IMR-90 (cell line): ENCODE measurements at regions not wholly inside any gene's neighbourhood (a gene's known extent, or its start where the extent isn't known, plus 50 kb on each side); places are given as distances from the start of the nearest gene placed in this dataset.

Experiments
- ATAC-seq: fragments of 200-7000 bp; cut with Tn5 transposase; 2 replicates; pipeline ENCODE4 v1.9.1; 2020; ENCODE audit warnings: low read depth, mild to moderate bottlenecking, moderate library complexity
- BruUV-seq: library from RNA; stranded (reverse); fragments of 400-500 nt; replicated peaks from 2 replicates; lab custom pipeline; 2021; lab: Mats Ljungman, UMichigan
- CTCF ChIA-PET: fragments of 300-600 bp; formaldehyde crosslinking; extraction: SDS; loops from one replicate; lab custom pipeline; 2021; ENCODE audit warnings: antibody characterized with exemption; lab: Yijun Ruan, JAX
- POLR2A ChIA-PET: fragments of 300-600 bp; sonication (Branson Sonifier 250); formaldehyde crosslinking; loops from one replicate; lab custom pipeline; 2022; ENCODE audit warnings: antibody characterized with exemption; ENCODE audit not compliant: unreplicated experiment; lab: Charles Lee
- DNase-seq: peaks from one replicate; pipeline ENCODE4 v3.0.0; 2013
- H2AFZ ChIP-seq: replicated peaks from 2 replicates; pipeline ENCODE3; 2013; ENCODE audit warnings: low read length, mild to moderate bottlenecking; ENCODE audit not compliant: poor library complexity
- H2AK5ac ChIP-seq: 2 replicates; pipeline ENCODE4 v1.6.1; 2013; ENCODE audit warnings: low read depth, low read length, inconsistent platforms
- H2AK9ac ChIP-seq: replicated peaks from 2 replicates; pipeline ENCODE3; 2013; ENCODE audit warnings: mild to moderate bottlenecking, low read depth, low read length, moderate library complexity; ENCODE audit not compliant: poor library complexity
- H2BK120ac ChIP-seq: 2 replicates; pipeline ENCODE4 v1.6.1; 2013; ENCODE audit warnings: low read depth, low read length, inconsistent platforms
- H2BK15ac ChIP-seq: 3 replicates; pipeline ENCODE4 v1.6.1; 2013; ENCODE audit warnings: low read depth, low read length, inconsistent platforms
- H2BK20ac ChIP-seq: 2 replicates; pipeline ENCODE4 v1.6.1; 2013; ENCODE audit warnings: low read depth, mild to moderate bottlenecking, inconsistent platforms, low read length, moderate library complexity
- H2BK5ac ChIP-seq: 2 replicates; pipeline ENCODE4 v1.6.1; 2013; ENCODE audit warnings: mild to moderate bottlenecking, low read depth, low read length, inconsistent platforms; ENCODE audit not compliant: poor library complexity, severe bottlenecking
- H3K14ac ChIP-seq: replicated peaks from 2 replicates; pipeline ENCODE4 v1.6.1; 2013; ENCODE audit warnings: low read depth, low read length, inconsistent platforms
- H3K18ac ChIP-seq: 2 replicates; pipeline ENCODE4 v1.6.1; 2013; ENCODE audit warnings: low read depth, low read length, control low read depth
- H3K23ac ChIP-seq: 2 replicates; pipeline ENCODE4 v1.6.1; 2013; ENCODE audit warnings: low read depth, low read length, inconsistent platforms
- H3K27ac ChIP-seq: 2 replicates; pipeline ENCODE4 v1.5.1; 2013; ENCODE audit warnings: mild to moderate bottlenecking, control low read depth, low read length; ENCODE audit not compliant: insufficient read depth
- H3K27me3 ChIP-seq: 2 replicates; pipeline ENCODE4 v1.6.1; 2013; ENCODE audit warnings: low read length; ENCODE audit not compliant: control insufficient read depth, insufficient read depth
- H3K36me3 ChIP-seq: 2 replicates; pipeline ENCODE4 v1.6.1; 2013; ENCODE audit warnings: low read length, mixed read lengths; ENCODE audit not compliant: control insufficient read depth, insufficient read depth
- H3K4ac ChIP-seq: 2 replicates; pipeline ENCODE4 v1.6.1; 2013; ENCODE audit warnings: low read depth, low read length, inconsistent platforms
- H3K4me1 ChIP-seq: 2 replicates; pipeline ENCODE4 v1.6.1; 2013; ENCODE audit warnings: low read length, mixed read lengths; ENCODE audit not compliant: control insufficient read depth, insufficient read depth
- H3K4me2 ChIP-seq: 2 replicates; pipeline ENCODE4 v1.6.1; 2013; ENCODE audit warnings: low read depth, mild to moderate bottlenecking, control low read depth, low read length, moderate library complexity
- H3K4me3 ChIP-seq: 2 replicates; pipeline ENCODE4 v1.5.1; 2013; ENCODE audit warnings: low read depth, mild to moderate bottlenecking, control low read depth, low read length, moderate library complexity; ENCODE audit not compliant: insufficient read depth
- H3K56ac ChIP-seq: 2 replicates; pipeline ENCODE4 v1.6.1; 2013; ENCODE audit warnings: low read length, inconsistent platforms; ENCODE audit not compliant: insufficient read depth; ENCODE audit errors: extremely low read depth
- H3K79me1 ChIP-seq, 2 experiments: 2 replicates each; pipeline ENCODE4 v1.6.1; 2013; ENCODE audit warnings: low read length in 2 of 2, inconsistent platforms in 1 of 2, low read depth in 1 of 2
- H3K9ac ChIP-seq: 2 replicates; pipeline ENCODE4 v1.6.1; 2013; ENCODE audit warnings: low read depth, low read length, control low read depth
- H3K9me1 ChIP-seq: 2 replicates; pipeline ENCODE4 v1.6.1; 2013; ENCODE audit warnings: low read length, inconsistent platforms; ENCODE audit not compliant: insufficient read depth
- H3K9me3 ChIP-seq: 2 replicates; pipeline ENCODE4 v1.6.1; 2013; ENCODE audit warnings: low read length; ENCODE audit not compliant: control insufficient read depth, insufficient read depth
- H4K20me1 ChIP-seq: 2 replicates; pipeline ENCODE4 v1.6.1; 2013; ENCODE audit warnings: low read length, inconsistent platforms; ENCODE audit not compliant: insufficient read depth
- H4K5ac ChIP-seq: 2 replicates; pipeline ENCODE4 v1.6.1; 2013; ENCODE audit warnings: mild to moderate bottlenecking, low read depth, low read length, control low read depth
- H4K8ac ChIP-seq, 2 experiments: 2 replicates each; pipeline ENCODE4 v1.6.1; 2013; ENCODE audit warnings: low read depth in 2 of 2, low read length in 2 of 2, control low read depth in 1 of 2, inconsistent platforms in 1 of 2
- H4K91ac ChIP-seq: 2 replicates; pipeline ENCODE4 v1.6.1; 2013; ENCODE audit warnings: low read depth, low read length, inconsistent platforms; ENCODE audit not compliant: insufficient read depth
- USF2 ChIP-seq: fragments of 150-350 bp; IDR thresholded peaks from 2 replicates; pipeline ENCODE4 v1.6.1; 2017; ENCODE audit warnings: mild to moderate bottlenecking, antibody characterized with exemption, low read length, low read depth
- WGBS, 2 experiments: methylation state at CpG; one replicate each; pipeline versions ENCODE4 v1.1.5 to v1.1.7; 2013; ENCODE audit warnings: missing lambda C conversion rate in 2 of 2; ENCODE audit not compliant: insufficient read length in 1 of 2; ENCODE audit errors: extremely low coverage in 2 of 2; 5-methylcytosine and 5-hydroxymethylcytosine counted together
- dilution Hi-C: fragments of 300-500 bp; cut with HindIII; formaldehyde crosslinking; loops from one replicate; pipeline ENCODE4 v1.14.3; 2018; ENCODE audit warnings: low sequenced_read_pairs; ENCODE audit not compliant: unreplicated experiment
- in situ Hi-C: fragments of 300-500 bp; cut with MboI; formaldehyde crosslinking; loops from 3 replicates; pipeline ENCODE4 v1.14.3; 2019; ENCODE audit warnings: low sequenced_read_pairs, inconsistent platforms, mixed read lengths
- intact Hi-C: fragments of 100-400 bp; cut with micrococcal nuclease; formaldehyde crosslinking; loops from 2 replicates; pipeline ENCODE4 v1.10.0; 2022

GRCh38 chr10:78600121-78600665, 468.6 kb upstream of the ZMIZ1 start:
- no peak overlapping the region for H2AK5ac ChIP-seq
- no CpG with 5 or more reads among the region's 5 CpGs for WGBS, 2 experiments
- H3K27me3 ChIP-seq, result peaks cover 35% of the 10 kb centered on the region
- no peak overlapping the region for H2AFZ ChIP-seq
- H3K4me2 ChIP-seq, result no peak overlapping the region
- no peaks in the 10 kb centered on the region for H3K79me1 ChIP-seq
- no peak overlapping the region for H4K5ac ChIP-seq
- no peak overlapping the region for H4K91ac ChIP-seq
- H3K9me1 ChIP-seq, result no peaks in the 10 kb centered on the region; the same call in 1 of the 2 replicates
- no peak overlapping the region for H3K56ac ChIP-seq
- H2BK15ac ChIP-seq, result no peak overlapping the region
- H3K27ac ChIP-seq, result no peak overlapping the region
- CTCF ChIA-PET, result no interaction called here
- no peak overlapping the region for H3K4ac ChIP-seq
- H2BK120ac ChIP-seq, result no peak overlapping the region
- no peak overlapping the region for H4K8ac ChIP-seq
- H3K23ac ChIP-seq, result no peak overlapping the region
- in situ Hi-C loops (no loop called here), intact Hi-C loops (no loop called here), dilution Hi-C loops (no loop called here)
- H3K14ac ChIP-seq, result no peak overlapping the region
- no peak overlapping the region for H2BK5ac ChIP-seq
- no peak for TF ChIP-seq USF2
- H2AK9ac ChIP-seq, result no peak overlapping the region
- H3K18ac ChIP-seq, result no peak overlapping the region
- H3K36me3 ChIP-seq, result no peaks in the 10 kb centered on the region
- no peaks in the 10 kb centered on the region for H3K9me3 ChIP-seq
- POLR2A ChIA-PET, result no interaction called here
- H4K20me1 ChIP-seq, result no peaks in the 10 kb centered on the region
- H3K4me3 ChIP-seq, result no peak overlapping the region
- no peak overlapping the region for H2BK20ac ChIP-seq
- no peaks in the 10 kb centered on the region for H3K4me1 ChIP-seq
- BruUV-seq, result no TSS peak
- no peak for ATAC-seq
- DNase-seq, result no peak
- H3K9ac ChIP-seq, result no peak overlapping the region
